ENCODE measurements at regions not wholly inside any gene's neighbourhood (a gene's known extent, or its start where the extent isn't known, plus 50 kb on each side); places are given as distances from the start of the nearest gene placed in this dataset.

DNA sequence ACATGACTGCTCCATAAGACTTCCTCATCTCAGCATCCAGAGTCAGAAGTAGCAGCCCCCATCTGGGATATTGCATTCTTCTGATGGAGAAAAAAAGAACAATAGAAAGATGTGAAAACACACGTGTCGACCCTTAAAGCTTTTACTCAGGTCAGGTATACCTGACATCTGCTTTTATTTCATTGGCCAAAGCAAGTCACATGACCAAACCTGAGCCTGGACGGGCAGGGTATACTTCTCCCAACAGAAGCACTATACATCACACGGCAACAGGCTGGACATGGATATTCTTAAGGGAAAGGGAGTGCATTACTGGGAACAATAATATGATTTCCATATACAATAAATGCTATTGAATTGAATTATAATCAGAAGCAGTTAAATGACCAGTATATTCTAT is 243.3 kb downstream of the LMO4 start:
- TF ChIP-seq CTCF (IDR thresholded peaks at IDR 0.05; ENCODE audit: low read length), result no peak
- TF ChIP-seq EZH2 (IDR thresholded peaks at IDR 0.05; ENCODE audit: borderline replicate concordance, low read length), result no peak

Data from OCI-LY1 (cell line).